ENCODE measurements at regions not wholly inside any gene's neighbourhood (a gene's known extent, or its start where the extent isn't known, plus 50 kb on each side); places are given as distances from the start of the nearest gene placed in this dataset.

- no peak for DNase-seq (ENCODE audit: low spot score)
Measured at GRCh38 chr6:56407883-56408410, 160.6 kb upstream of the COL21A1 start.

GRCh38 chr6:56406276-56407269 is 159.2 kb upstream of the COL21A1 start:
- DNase-seq (ENCODE audit: low spot score): no peak

GRCh38 chr6:56404599-56404998 is 157.2 kb upstream of the COL21A1 start:
- no peak for DNase-seq (ENCODE audit: low spot score)

- no peak for DNase-seq (ENCODE audit: low spot score)
Measured at GRCh38 chr6:56403745-56404144, 156.4 kb upstream of the COL21A1 start.

GRCh38 chr6:56401477-56402070 is 154.2 kb upstream of the COL21A1 start:
- no peak for DNase-seq (ENCODE audit: low spot score)

GRCh38 chr6:56400273-56400672 is 152.9 kb upstream of the COL21A1 start:
- no peak for DNase-seq (ENCODE audit: low spot score)

- DNase-seq (ENCODE audit: low spot score): no peak
Measured at GRCh38 chr6:56399672-56400263, 152.4 kb upstream of the COL21A1 start.

- no peak for DNase-seq (ENCODE audit: low spot score)
Measured at GRCh38 chr6:56399250-56399671, 151.9 kb upstream of the COL21A1 start.

- no peak for DNase-seq (ENCODE audit: low spot score)
Measured at GRCh38 chr6:56396435-56396834, 149.1 kb upstream of the COL21A1 start.

- no peak for DNase-seq (ENCODE audit: low spot score)
Measured at GRCh38 chr6:56393615-56394612, 146.5 kb upstream of the COL21A1 start.

GRCh38 chr6:56388415-56388755 is 141.0 kb upstream of the COL21A1 start:
- no peak for DNase-seq (ENCODE audit: low spot score)

GRCh38 chr6:56387621-56388414 is 140.4 kb upstream of the COL21A1 start:
- no peak for DNase-seq (ENCODE audit: low spot score)

- DNase-seq (ENCODE audit: low spot score): no peak
Measured at GRCh38 chr6:56386717-56387116, 139.3 kb upstream of the COL21A1 start.

- no peak for DNase-seq (ENCODE audit: low spot score)
Measured at GRCh38 chr6:56385981-56386593, 138.7 kb upstream of the COL21A1 start.

- no peak for DNase-seq (ENCODE audit: low spot score)
Measured at GRCh38 chr6:56383160-56383559, 135.8 kb upstream of the COL21A1 start.

GRCh38 chr6:56382416-56382940 is 135.1 kb upstream of the COL21A1 start:
- no peak for DNase-seq (ENCODE audit: low spot score)

- no peak for DNase-seq (ENCODE audit: low spot score)
Measured at GRCh38 chr6:56381801-56382251, 134.4 kb upstream of the COL21A1 start.

- no peak for DNase-seq (ENCODE audit: low spot score)
Measured at GRCh38 chr6:56380476-56380875, 133.1 kb upstream of the COL21A1 start.

GRCh38 chr6:56378966-56379585 is 131.7 kb upstream of the COL21A1 start:
- DNase-seq (ENCODE audit: low spot score): no peak
